GM23248 (cell line): ENCODE measurements at regions not wholly inside any gene's neighbourhood (a gene's known extent, or its start where the extent isn't known, plus 50 kb on each side); places are given as distances from the start of the nearest gene placed in this dataset.
"Not testable (repeated sequence)": the region's sequence is repeated elsewhere in the genome, so short reads cannot be mapped to it uniquely, and the experiment has no call there.

ENCODE experiments used
- EZH2 ChIP-seq: fragments of 200-600 bp; sonication (generic); IDR thresholded peaks from 2 replicates; pipeline ENCODE4 v1.6.1; 2018; ENCODE audit warnings: antibody characterized with exemption, mild to moderate bottlenecking; ENCODE audit not compliant: insufficient read depth, poor library complexity, severe bottlenecking
- EZH2phosphoT487 ChIP-seq: fragments of 200-600 bp; sonication (generic); IDR thresholded peaks from 2 replicates; pipeline ENCODE4 v1.6.1; 2018; ENCODE audit warnings: antibody characterized with exemption, moderate library complexity, mild to moderate bottlenecking, low read depth; ENCODE audit not compliant: insufficient read depth

GRCh38 chr16:22656573-22656972 is 145.9 kb downstream of the NPIPB5 start:
- not testable (repeated sequence) for TF ChIP-seq EZH2, EZH2phosphoT487
